ENCODE measurements at regions not wholly inside any gene's neighbourhood (a gene's known extent, or its start where the extent isn't known, plus 50 kb on each side); places are given as distances from the start of the nearest gene placed in this dataset.

- no peak for TF ChIP-seq CTCF (IDR thresholded peaks at IDR 0.05; ENCODE audit: low read depth, low read length, poor library complexity, severe bottlenecking)
- no peak for TF ChIP-seq EZH2phosphoT487 (IDR thresholded peaks at IDR 0.05; ENCODE audit: borderline replicate concordance, low read length)
Measured at GRCh38 chr21:35873441-35873840, 186.9 kb downstream of the SETD4 start.

All from DOHH2 (cell line).